ENCODE measurements at regions not wholly inside any gene's neighbourhood (a gene's known extent, or its start where the extent isn't known, plus 50 kb on each side); places are given as distances from the start of the nearest gene placed in this dataset.

DNA sequence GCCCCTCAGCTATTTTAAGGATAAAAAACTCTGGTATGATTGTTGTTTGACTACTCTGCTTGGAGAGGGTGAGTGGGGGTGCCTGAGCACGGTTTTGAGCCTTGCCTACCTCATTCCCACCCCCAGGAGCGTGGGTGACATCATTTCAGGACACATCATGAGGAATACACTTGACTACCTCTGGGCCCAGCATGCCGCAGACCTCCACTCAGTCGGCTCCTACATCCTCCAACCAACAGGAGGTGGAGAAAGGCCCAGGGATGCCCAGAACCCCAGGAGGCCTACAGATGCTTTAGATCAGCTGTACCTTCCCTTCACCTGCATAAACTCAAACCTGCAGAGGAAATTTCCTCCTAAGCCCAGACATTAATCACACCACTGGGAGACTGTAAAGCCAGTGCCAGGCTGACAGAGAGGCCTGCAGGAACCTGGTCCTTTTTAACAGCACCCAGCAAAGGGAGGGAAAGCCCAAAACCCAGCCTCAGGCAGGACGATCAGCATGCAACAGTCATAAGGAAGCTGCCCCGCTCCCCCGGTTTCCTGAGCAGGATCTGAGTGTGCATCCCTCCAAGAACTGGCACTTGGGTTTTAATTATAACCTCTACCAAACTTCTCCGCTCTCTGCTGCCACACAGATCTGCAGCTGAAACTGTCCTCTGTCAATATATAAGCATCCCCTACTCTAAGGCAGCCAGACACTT, 61.7 kb upstream of the ZNRF2 start:
- TF ChIP-seq, protein P1, sequence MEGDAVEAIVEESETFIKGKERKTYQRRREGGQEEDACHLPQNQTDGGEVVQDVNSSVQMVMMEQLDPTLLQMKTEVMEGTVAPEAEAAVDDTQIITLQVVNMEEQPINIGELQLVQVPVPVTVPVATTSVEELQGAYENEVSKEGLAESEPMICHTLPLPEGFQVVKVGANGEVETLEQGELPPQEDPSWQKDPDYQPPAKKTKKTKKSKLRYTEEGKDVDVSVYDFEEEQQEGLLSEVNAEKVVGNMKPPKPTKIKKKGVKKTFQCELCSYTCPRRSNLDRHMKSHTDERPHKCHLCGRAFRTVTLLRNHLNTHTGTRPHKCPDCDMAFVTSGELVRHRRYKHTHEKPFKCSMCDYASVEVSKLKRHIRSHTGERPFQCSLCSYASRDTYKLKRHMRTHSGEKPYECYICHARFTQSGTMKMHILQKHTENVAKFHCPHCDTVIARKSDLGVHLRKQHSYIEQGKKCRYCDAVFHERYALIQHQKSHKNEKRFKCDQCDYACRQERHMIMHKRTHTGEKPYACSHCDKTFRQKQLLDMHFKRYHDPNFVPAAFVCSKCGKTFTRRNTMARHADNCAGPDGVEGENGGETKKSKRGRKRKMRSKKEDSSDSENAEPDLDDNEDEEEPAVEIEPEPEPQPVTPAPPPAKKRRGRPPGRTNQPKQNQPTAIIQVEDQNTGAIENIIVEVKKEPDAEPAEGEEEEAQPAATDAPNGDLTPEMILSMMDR (IDR thresholded peaks at IDR 0.05) = no peak
- no peak for TF ChIP-seq POLR2A (IDR thresholded peaks at IDR 0.05)

All from uterus (tissue), 2 donors.